Kidney (tissue), 13 donors: ENCODE measurements at regions not wholly inside any gene's neighbourhood (a gene's known extent, or its start where the extent isn't known, plus 50 kb on each side); places are given as distances from the start of the nearest gene placed in this dataset.
A peak's percentile ranks its signal among the peaks of the same experiment; 100 is the strongest.

Experiments
- DNase-seq, 5 donors: peaks; one replicate each; pipeline ENCODE4 v3.0.0-alpha.2; 2013 to 2020
- FAIRE-seq: peaks from 2 replicates; lab custom pipeline; 2012; peaks lifted over from hg19 to GRCh38; lab: Jason Lieb, UNC
- H3K27ac ChIP-seq, 2 donors: one replicate each; pipeline ENCODE4 v1.7.0; 2013; ENCODE audit warnings: low read depth in 2 of 2, low read length in 2 of 2, inconsistent platforms in 1 of 2
- H3K27me3 ChIP-seq: one replicate; pipeline ENCODE4 v1.7.1; 2013; ENCODE audit warnings: low read length, inconsistent platforms; ENCODE audit not compliant: control insufficient read depth, insufficient read depth
- H3K36me3 ChIP-seq, 3 donors: one replicate each; pipeline versions ENCODE4 v1.7.0 to v1.7.1; 2013; ENCODE audit warnings: low read length in 3 of 3, control low read depth in 1 of 3, inconsistent platforms in 1 of 3; ENCODE audit not compliant: insufficient read depth in 3 of 3, control insufficient read depth in 2 of 3
- H3K4me1 ChIP-seq, 3 donors: one replicate each; pipeline versions ENCODE4 v1.7.0 to v1.7.1; 2013; ENCODE audit warnings: low read length in 3 of 3, inconsistent platforms in 1 of 3, low read depth in 1 of 3; ENCODE audit not compliant: control insufficient read depth in 2 of 3, insufficient read depth in 2 of 3
- H3K4me3 ChIP-seq, 3 donors: one replicate each; pipeline versions ENCODE4 v1.7.0 to v1.8.1; 2013; ENCODE audit warnings: low read length in 3 of 3, control low read depth in 1 of 3, inconsistent platforms in 1 of 3
- H3K9ac ChIP-seq, 3 donors: one replicate each; pipeline versions ENCODE4 v1.7.0 to v1.7.1; 2013; ENCODE audit warnings: low read length in 3 of 3, control low read depth in 1 of 3, inconsistent platforms in 1 of 3
- H3K9me3 ChIP-seq, 3 donors: one replicate each; pipeline versions ENCODE4 v1.7.0 to v1.7.1; 2013; ENCODE audit warnings: low read length in 3 of 3, control low read depth in 1 of 3, inconsistent platforms in 1 of 3; ENCODE audit not compliant: control insufficient read depth in 2 of 3, insufficient read depth in 1 of 3
- intact Hi-C: fragments of 100-400 bp; cut with DNase I; formaldehyde crosslinking; loops from one replicate; pipeline ENCODE4 v1.11.1; 2022
- TF ChIP-seq, protein P1 (sequence below): IDR thresholded peaks from 3 replicates; pipeline ENCODE4 v1.5.1; 2012; ENCODE audit warnings: mild to moderate bottlenecking, moderate library complexity, borderline replicate concordance; ENCODE audit not compliant: insufficient read depth; ENCODE audit errors: extremely low read depth
- donor health status: control.
- donor health status: control.
- donor health status: control.
- donor health status: control.
- donor health status: control.
- donor health status: DM: yes; HTN: yes; CAD: no.
- donor health status: Normal renal cell carcinoma (clear cell type).

DNA sequence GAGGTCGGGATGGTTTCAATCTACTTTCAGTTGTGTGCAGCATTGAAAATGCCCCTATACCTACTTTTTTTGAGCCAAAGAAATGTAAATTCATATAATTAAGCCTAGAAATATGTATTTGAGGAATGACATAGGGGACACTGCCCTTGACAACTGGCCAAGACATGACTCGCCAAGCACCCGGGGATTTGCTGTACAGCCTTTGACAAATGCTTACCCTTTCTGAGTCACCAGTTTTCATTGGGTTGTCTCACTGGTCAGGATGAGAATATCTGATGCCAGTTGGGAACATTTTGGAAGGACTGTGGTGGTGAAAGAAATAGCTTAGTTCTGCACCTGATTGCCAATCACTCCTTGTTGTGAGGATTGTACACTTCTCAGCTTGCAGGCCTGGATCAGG lies 166.8 kb upstream of the HABP2 start:
- FAIRE-seq (no peak), DNase-seq (no peak)
- Histone ChIP-seq H3K4me3 (no peak overlapping the region), H3K36me3 (no peaks in the 10 kb centered on the region), H3K9ac (no peak overlapping the region), H3K27ac (no peak overlapping the region), H3K9me3 (no peaks in the 10 kb centered on the region), H3K4me1 (peaks cover 2 to 8% (median 3%) of the 10 kb centered on the region in 3 donors), H3K27me3 (no peaks in the 10 kb centered on the region)
- intact Hi-C loops, result no loop called here
- TF ChIP-seq, protein P1, sequence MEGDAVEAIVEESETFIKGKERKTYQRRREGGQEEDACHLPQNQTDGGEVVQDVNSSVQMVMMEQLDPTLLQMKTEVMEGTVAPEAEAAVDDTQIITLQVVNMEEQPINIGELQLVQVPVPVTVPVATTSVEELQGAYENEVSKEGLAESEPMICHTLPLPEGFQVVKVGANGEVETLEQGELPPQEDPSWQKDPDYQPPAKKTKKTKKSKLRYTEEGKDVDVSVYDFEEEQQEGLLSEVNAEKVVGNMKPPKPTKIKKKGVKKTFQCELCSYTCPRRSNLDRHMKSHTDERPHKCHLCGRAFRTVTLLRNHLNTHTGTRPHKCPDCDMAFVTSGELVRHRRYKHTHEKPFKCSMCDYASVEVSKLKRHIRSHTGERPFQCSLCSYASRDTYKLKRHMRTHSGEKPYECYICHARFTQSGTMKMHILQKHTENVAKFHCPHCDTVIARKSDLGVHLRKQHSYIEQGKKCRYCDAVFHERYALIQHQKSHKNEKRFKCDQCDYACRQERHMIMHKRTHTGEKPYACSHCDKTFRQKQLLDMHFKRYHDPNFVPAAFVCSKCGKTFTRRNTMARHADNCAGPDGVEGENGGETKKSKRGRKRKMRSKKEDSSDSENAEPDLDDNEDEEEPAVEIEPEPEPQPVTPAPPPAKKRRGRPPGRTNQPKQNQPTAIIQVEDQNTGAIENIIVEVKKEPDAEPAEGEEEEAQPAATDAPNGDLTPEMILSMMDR, result no peak

- Histone ChIP-seq H3K4me3 (no peak overlapping the region), H3K27ac (no peak overlapping the region), H3K27me3 (no peaks in the 10 kb centered on the region), H3K9ac (no peak overlapping the region), H3K4me1 (peaks cover under 1 to 4% (median 3%) of the 10 kb centered on the region in 3 donors), H3K36me3 (no peaks in the 10 kb centered on the region), H3K9me3 (no peaks in the 10 kb centered on the region)
- intact Hi-C loops, result no loop called here
- FAIRE-seq, result no peak
- DNase-seq, result no peak
- TF ChIP-seq, protein P1, result no peak
Measured at GRCh38 chr10:113389969-113390368, 162.9 kb upstream of the HABP2 start.

GRCh38 chr10:113390896-113391295 lies 162.0 kb upstream of the HABP2 start:
- H3K9ac ChIP-seq, result no peak overlapping the region
- intact Hi-C loops, result no loop called here
- H3K4me1 ChIP-seq, result no peaks in the 10 kb centered on the region
- no peaks in the 10 kb centered on the region for H3K36me3 ChIP-seq
- H3K9me3 ChIP-seq, result no peaks in the 10 kb centered on the region
- H3K27me3 ChIP-seq, result no peaks in the 10 kb centered on the region
- no peak overlapping the region for H3K4me3 ChIP-seq
- FAIRE-seq (no peak), DNase-seq (no peak)
- H3K27ac ChIP-seq, result no peak overlapping the region
- TF ChIP-seq, protein P1, result no peak

DNA sequence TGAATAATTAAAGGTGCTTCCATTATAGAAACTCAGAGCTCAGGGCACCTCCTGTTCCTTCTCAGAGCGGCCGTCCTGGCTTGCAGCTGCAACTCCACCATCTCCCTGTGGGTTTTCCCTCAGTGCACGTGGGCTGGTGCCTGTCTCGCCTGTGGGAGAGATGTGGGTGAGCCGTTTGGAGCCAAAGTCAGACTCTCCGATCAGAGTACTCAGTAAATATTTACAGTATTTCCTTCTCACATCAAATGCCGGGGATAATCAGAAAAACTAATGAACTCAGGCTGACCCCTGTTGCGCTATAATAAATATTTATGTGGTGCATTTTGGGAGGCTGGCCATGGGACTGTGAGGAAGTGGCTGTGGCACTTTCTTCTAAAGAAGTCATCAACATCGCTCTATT lies 155.8 kb upstream of the HABP2 start:
- no peaks in the 10 kb centered on the region for H3K27me3 ChIP-seq
- intact Hi-C loops, result no loop called here
- peaks cover 0 to 6% (median 0%) of the 10 kb centered on the region in 3 donors for H3K4me1 ChIP-seq
- H3K4me3 ChIP-seq, result no peak overlapping the region
- FAIRE-seq, result no peak
- no peaks in the 10 kb centered on the region for H3K36me3 ChIP-seq
- H3K27ac ChIP-seq, result no peak overlapping the region
- TF ChIP-seq, protein P1, result no peak
- DNase-seq, result peak in 2 of 5 donors; percentile 26 to 46
- H3K9ac ChIP-seq, result no peak overlapping the region
- no peaks in the 10 kb centered on the region for H3K9me3 ChIP-seq
